DOHH2 (cell line): ENCODE measurements at regions not wholly inside any gene's neighbourhood (a gene's known extent, or its start where the extent isn't known, plus 50 kb on each side); places are given as distances from the start of the nearest gene placed in this dataset.

Source experiments
- CTCF ChIP-seq: fragments of 200-600 bp; sonication (generic); IDR thresholded peaks from one replicate; pipeline ENCODE4 v1.5.1; 2014; ENCODE audit warnings: antibody characterized with exemption, mild to moderate bottlenecking, low read depth, low read length; ENCODE audit not compliant: poor library complexity, severe bottlenecking
- EZH2phosphoT487 ChIP-seq: fragments of 200-600 bp; sonication (generic); IDR thresholded peaks from 2 replicates; pipeline ENCODE4 v1.6.1; 2017; ENCODE audit warnings: borderline replicate concordance, mild to moderate bottlenecking, antibody characterized with exemption, low read length, moderate library complexity, mixed read lengths

DNA sequence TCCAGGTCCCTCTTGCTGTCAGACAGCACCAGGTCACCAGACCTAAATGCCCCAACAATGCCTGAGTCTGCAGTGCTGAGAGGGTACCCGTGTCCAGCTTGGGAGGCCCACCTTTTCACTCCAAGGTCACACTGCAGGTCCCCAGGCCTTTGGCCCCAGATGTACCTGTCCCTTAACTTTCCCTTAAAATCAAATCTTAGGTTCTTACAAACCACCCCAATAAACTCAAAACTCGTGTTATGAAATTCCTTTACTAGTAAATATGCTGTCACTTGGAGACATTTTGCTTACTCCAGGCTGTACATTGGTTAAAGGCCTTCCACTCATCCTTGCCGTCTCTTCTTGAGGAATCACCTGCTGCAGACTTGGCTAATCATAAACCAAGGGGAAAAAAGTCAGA, 165.7 kb upstream of the RREB1 start:
- no peak for TF ChIP-seq CTCF
- no peak for TF ChIP-seq EZH2phosphoT487
